KMS-11 (cell line): ENCODE measurements at regions not wholly inside any gene's neighbourhood (a gene's known extent, or its start where the extent isn't known, plus 50 kb on each side); places are given as distances from the start of the nearest gene placed in this dataset.
"Not testable (repeated sequence)": the region's sequence is repeated elsewhere in the genome, so short reads cannot be mapped to it uniquely, and the experiment has no call there.

Experiments used
- H2AFZ ChIP-seq: fragments of 200-600 bp; sonication (generic); 2 replicates; pipeline ENCODE4 v1.6.1; 2016; ENCODE audit warnings: antibody characterized with exemption, mixed run types, low read depth
- H3K27ac ChIP-seq: fragments of 200-600 bp; sonication (generic); 2 replicates; pipeline ENCODE4 v1.6.1; 2016; ENCODE audit warnings: mild to moderate bottlenecking, mixed run types
- H3K27me3 ChIP-seq: fragments of 200-600 bp; sonication (generic); 2 replicates; pipeline ENCODE4 v1.6.1; 2017; ENCODE audit warnings: mild to moderate bottlenecking, low read depth, mixed run types, moderate library complexity; ENCODE audit not compliant: insufficient read depth
- H3K36me3 ChIP-seq: fragments of 200-600 bp; sonication (generic); 2 replicates; pipeline ENCODE4 v1.6.1; 2017; ENCODE audit warnings: mild to moderate bottlenecking, mixed run types; ENCODE audit not compliant: insufficient read depth
- H3K4me1 ChIP-seq: fragments of 200-600 bp; sonication (generic); 2 replicates; pipeline ENCODE4 v1.6.1; 2016; ENCODE audit warnings: mild to moderate bottlenecking, low read depth, mixed run types; ENCODE audit not compliant: poor library complexity, severe bottlenecking
- H3K4me2 ChIP-seq: fragments of 200-600 bp; sonication (generic); 2 replicates; pipeline ENCODE4 v1.7.0; 2016; ENCODE audit warnings: mild to moderate bottlenecking, mixed run types
- H3K4me3 ChIP-seq: fragments of 200-600 bp; sonication (generic); IDR thresholded peaks from 2 replicates; pipeline ENCODE4 v1.6.1; 2017; ENCODE audit warnings: low read depth, low read length, mixed read lengths; ENCODE audit not compliant: insufficient read depth
- H3K79me2 ChIP-seq: fragments of 200-600 bp; sonication (generic); 2 replicates; pipeline ENCODE4 v1.6.1; 2016; ENCODE audit warnings: low read depth, mixed run types; ENCODE audit not compliant: insufficient read depth
- H3K9ac ChIP-seq: fragments of 200-600 bp; sonication (generic); 2 replicates; pipeline ENCODE4 v1.6.1; 2016; ENCODE audit warnings: mild to moderate bottlenecking, mixed run types
- H4K20me1 ChIP-seq: fragments of 200-600 bp; sonication (generic); 2 replicates; pipeline ENCODE4 v1.6.1; 2016; ENCODE audit warnings: mild to moderate bottlenecking, mixed run types; ENCODE audit not compliant: insufficient read depth
- CTCF ChIP-seq: fragments of 200-600 bp; sonication (generic); conservative IDR thresholded peaks from 2 replicates; pipeline ENCODE4 v1.6.1; 2017; ENCODE audit warnings: low read depth, mild to moderate bottlenecking, antibody characterized with exemption, low read length, moderate library complexity, mixed read lengths

GRCh38 chr3:22700876-22701275, 502.3 kb upstream of the UBE2E2 start:
- Histone ChIP-seq H2AFZ (no peak overlapping the region), H3K4me3 (no peak overlapping the region), H3K9ac (no peak overlapping the region), H3K27me3 (no peaks in the 10 kb centered on the region), H4K20me1 (no peaks in the 10 kb centered on the region), H3K4me2 (no peak overlapping the region), H3K79me2 (no peaks in the 10 kb centered on the region), H3K4me1 (no peaks in the 10 kb centered on the region), H3K27ac (no peak overlapping the region), H3K36me3 (no peaks in the 10 kb centered on the region)
- no peak for TF ChIP-seq CTCF

GRCh38 chr3:22704166-22704565, 499.0 kb upstream of the UBE2E2 start:
- H2AFZ ChIP-seq, result no peak overlapping the region
- no peaks in the 10 kb centered on the region for H3K36me3 ChIP-seq
- H3K4me2 ChIP-seq, result no peak overlapping the region
- H4K20me1 ChIP-seq, result no peaks in the 10 kb centered on the region
- no peak overlapping the region for H3K27ac ChIP-seq
- H3K4me1 ChIP-seq, result no peaks in the 10 kb centered on the region
- H3K27me3 ChIP-seq, result no peaks in the 10 kb centered on the region
- no peak overlapping the region for H3K4me3 ChIP-seq
- no peak overlapping the region for H3K9ac ChIP-seq
- no peaks in the 10 kb centered on the region for H3K79me2 ChIP-seq
- TF ChIP-seq CTCF, result no peak

- H3K27me3 ChIP-seq, result no peaks in the 10 kb centered on the region
- no peaks in the 10 kb centered on the region for H4K20me1 ChIP-seq
- no peaks in the 10 kb centered on the region for H3K36me3 ChIP-seq
- TF ChIP-seq CTCF, result no peak
- no peak overlapping the region for H3K4me3 ChIP-seq
- no peak overlapping the region for H3K9ac ChIP-seq
- no peak overlapping the region for H3K27ac ChIP-seq
- no peaks in the 10 kb centered on the region for H3K79me2 ChIP-seq
- H3K4me2 ChIP-seq, result no peak overlapping the region
- no peaks in the 10 kb centered on the region for H3K4me1 ChIP-seq
- H2AFZ ChIP-seq, result no peak overlapping the region
Observed at GRCh38 chr3:22704571-22705354, 498.4 kb upstream of the UBE2E2 start.

GRCh38 chr3:22706922-22707321, 496.2 kb upstream of the UBE2E2 start:
- not testable (repeated sequence) for H3K9ac ChIP-seq, H4K20me1 ChIP-seq, H3K27me3 ChIP-seq, H3K4me1 ChIP-seq, H3K27ac ChIP-seq, H3K4me3 ChIP-seq, H3K4me2 ChIP-seq, H2AFZ ChIP-seq, H3K79me2 ChIP-seq, H3K36me3 ChIP-seq

- no peak overlapping the region for H3K9ac ChIP-seq
- no peak overlapping the region for H3K27ac ChIP-seq
- no peak overlapping the region for H3K4me3 ChIP-seq
- no peaks in the 10 kb centered on the region for H3K79me2 ChIP-seq
- no peaks in the 10 kb centered on the region for H3K4me1 ChIP-seq
- no peaks in the 10 kb centered on the region for H3K27me3 ChIP-seq
- no peak overlapping the region for H2AFZ ChIP-seq
- H4K20me1 ChIP-seq, result no peaks in the 10 kb centered on the region
- H3K36me3 ChIP-seq, result no peaks in the 10 kb centered on the region
- H3K4me2 ChIP-seq, result no peak overlapping the region
- TF ChIP-seq CTCF, result no peak
Observed at GRCh38 chr3:22713936-22714335, 489.2 kb upstream of the UBE2E2 start.
